GM12873 (cell line): ENCODE measurements at regions not wholly inside any gene's neighbourhood (a gene's known extent, or its start where the extent isn't known, plus 50 kb on each side); places are given as distances from the start of the nearest gene placed in this dataset.

Experiments
- CTCF ChIP-seq: IDR thresholded peaks from 2 replicates; pipeline ENCODE4 v1.5.1; 2012; ENCODE audit warnings: low read depth, mild to moderate bottlenecking, moderate library complexity, low read length, control low read depth; ENCODE audit not compliant: insufficient read depth; ENCODE audit errors: missing control alignments

GRCh38 chr13:79112016-79112415, 294.0 kb downstream of the RBM26 start:
- TF ChIP-seq CTCF: no peak

GRCh38 chr13:79108914-79109643, 297.0 kb downstream of the RBM26 start:
- TF ChIP-seq CTCF: no peak

- TF ChIP-seq CTCF: no peak
Observed at GRCh38 chr13:79098596-79098995, 307.5 kb downstream of the RBM26 start.

- TF ChIP-seq CTCF: no peak
Observed at GRCh38 chr13:79097201-79097600, 308.9 kb downstream of the RBM26 start.

- TF ChIP-seq CTCF: no peak
Observed at GRCh38 chr13:79096099-79096498, 310.0 kb downstream of the RBM26 start.

- no peak for TF ChIP-seq CTCF
Observed at GRCh38 chr13:79090552-79091124, 315.4 kb downstream of the RBM26 start.

GRCh38 chr13:79084802-79085424, 321.1 kb downstream of the RBM26 start:
- no peak for TF ChIP-seq CTCF
